ENCODE measurements at regions not wholly inside any gene's neighbourhood (a gene's known extent, or its start where the extent isn't known, plus 50 kb on each side); places are given as distances from the start of the nearest gene placed in this dataset.

DNA sequence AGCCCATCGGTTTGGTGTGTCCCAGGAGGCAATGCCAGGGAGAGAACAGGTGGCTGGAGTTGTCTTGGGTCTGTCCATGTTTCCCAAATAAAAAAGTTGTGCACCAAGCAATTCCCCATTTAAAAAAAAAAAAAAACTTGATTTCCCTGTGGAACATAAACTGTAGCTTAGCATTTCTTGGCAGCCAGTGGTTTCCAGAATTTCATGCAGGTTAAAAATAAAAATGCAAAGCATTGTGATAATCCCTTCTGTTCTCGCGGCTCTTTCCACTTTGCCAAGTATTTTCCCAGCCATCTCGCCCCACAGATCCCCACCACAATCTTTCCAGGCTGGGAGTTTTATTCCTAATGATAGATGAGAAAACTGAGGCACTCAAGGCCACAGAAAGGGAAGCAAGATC, 51.4 kb upstream of the MSX1 start:
- no peak overlapping the region for H3K27ac ChIP-seq (ENCODE audit: control insufficient read depth, insufficient read depth)
- H3K9me3 ChIP-seq (replicated peaks; ENCODE audit: control insufficient read depth, insufficient read depth, low read length), result no peaks in the 10 kb centered on the region; the same call in 2 of the 3 replicates
- TF ChIP-seq ZZZ3 (IDR thresholded peaks at IDR 0.05; ENCODE audit: control insufficient read depth, insufficient read length, low read depth), result no peak
- no peak for TF ChIP-seq ZNF274 (IDR thresholded peaks at IDR 0.05; ENCODE audit: insufficient read depth, insufficient read length)
- ChIA-PET CTCF (no interaction called here), RAD21 (ENCODE audit: unreplicated experiment) (no interaction called here), POLR2A (no interaction called here), SMC1A (ENCODE audit: uncharacterized antibody, unreplicated experiment) (no interaction called here)
- H2AFZ ChIP-seq (ENCODE audit: control insufficient read depth, low read depth, low read length), result no peak overlapping the region
- no peaks in the 10 kb centered on the region for H3K27me3 ChIP-seq (replicated peaks in 1 of 2; ENCODE audit: control insufficient read depth in 2 of 2, insufficient read depth in 2 of 2, low read length in 1 of 2)
- in situ Hi-C loops (cut with MboI) (no loop called here), intact Hi-C loops (cut with micrococcal nuclease; ENCODE audit: unreplicated experiment) (no loop called here)
- no peak overlapping the region for H3K9ac ChIP-seq (ENCODE audit: control insufficient read depth, insufficient read depth, low read length)
- ATAC-seq, result no peak
- no TSS peak for BruUV-seq (replicated peaks)
- FAIRE-seq, result no peak
- H3K36me3 ChIP-seq (ENCODE audit: control insufficient read depth in 2 of 2, insufficient read depth in 2 of 2, low read length in 1 of 2), result no peaks in the 10 kb centered on the region
- DNase-seq (ENCODE audit: low read depth, low spot score), result no peak
- 51% methylated on average over 4 of the region's 4 CpGs for WGBS (ENCODE audit: insufficient coverage, insufficient replicate concordance, low lambda C conversion rate, missing lambda C conversion rate)
- no peaks in the 10 kb centered on the region for H4K20me1 ChIP-seq (ENCODE audit: control insufficient read depth, insufficient read depth)
- H3K4me3 ChIP-seq, result no peak overlapping the region
- no peaks in the 10 kb centered on the region for H3K4me1 ChIP-seq (ENCODE audit: control insufficient read depth, insufficient read depth, low read length)
- H3K79me2 ChIP-seq (ENCODE audit: control insufficient read depth, insufficient read depth, low read length), result no peaks in the 10 kb centered on the region
- H3K4me2 ChIP-seq (ENCODE audit: control insufficient read depth, insufficient read depth), result no peak overlapping the region

DNA sequence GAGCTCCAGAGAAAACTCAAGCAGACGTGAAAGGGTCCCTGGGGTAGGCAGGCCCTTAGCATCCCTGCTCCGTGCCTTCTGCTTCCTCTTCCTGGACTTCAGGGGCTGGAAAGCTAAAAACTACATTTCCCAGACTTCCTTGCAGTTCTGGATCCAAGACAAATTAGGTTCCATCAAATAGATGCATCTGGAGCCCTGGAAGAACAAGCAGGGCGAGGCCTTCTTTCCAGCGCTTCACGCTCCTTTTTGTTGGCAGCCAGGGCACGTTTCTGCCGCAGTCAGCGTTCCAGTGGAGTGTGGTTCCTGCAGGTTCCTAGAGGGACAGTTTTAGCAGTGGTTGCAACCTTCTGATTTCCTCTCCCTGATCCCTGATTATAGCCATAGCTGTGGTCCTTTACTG, 53.6 kb upstream of the MSX1 start:
- ChIA-PET POLR2A (no interaction called here), CTCF (no interaction called here), SMC1A (ENCODE audit: uncharacterized antibody, unreplicated experiment) (no interaction called here), RAD21 (ENCODE audit: unreplicated experiment) (no interaction called here)
- no peak overlapping the region for H3K4me3 ChIP-seq
- ATAC-seq (no peak), DNase-seq (ENCODE audit: low read depth, low spot score) (no peak), FAIRE-seq (no peak)
- WGBS (ENCODE audit: insufficient coverage, insufficient replicate concordance, low lambda C conversion rate, missing lambda C conversion rate), result 33% methylated on average over 8 of the region's 8 CpGs
- in situ Hi-C loops (cut with MboI) (no loop called here), intact Hi-C loops (cut with micrococcal nuclease; ENCODE audit: unreplicated experiment) (no loop called here)
- no peaks in the 10 kb centered on the region for H3K27me3 ChIP-seq (replicated peaks in 1 of 2; ENCODE audit: control insufficient read depth in 2 of 2, insufficient read depth in 2 of 2, low read length in 1 of 2)
- H2AFZ ChIP-seq (ENCODE audit: control insufficient read depth, low read depth, low read length), result no peak overlapping the region
- no TSS peak for BruUV-seq (replicated peaks)
- H3K27ac ChIP-seq (ENCODE audit: control insufficient read depth, insufficient read depth), result no peak overlapping the region
- no peak overlapping the region for H3K9ac ChIP-seq (ENCODE audit: control insufficient read depth, insufficient read depth, low read length)
- H3K4me1 ChIP-seq (ENCODE audit: control insufficient read depth, insufficient read depth, low read length), result no peaks in the 10 kb centered on the region
- no peaks in the 10 kb centered on the region for H4K20me1 ChIP-seq (ENCODE audit: control insufficient read depth, insufficient read depth)
- no peaks in the 10 kb centered on the region; the same call in 2 of the 3 replicates for H3K9me3 ChIP-seq (replicated peaks; ENCODE audit: control insufficient read depth, insufficient read depth, low read length)
- no peaks in the 10 kb centered on the region for H3K36me3 ChIP-seq (ENCODE audit: control insufficient read depth in 2 of 2, insufficient read depth in 2 of 2, low read length in 1 of 2)
- H3K4me2 ChIP-seq (ENCODE audit: control insufficient read depth, insufficient read depth), result no peak overlapping the region
- TF ChIP-seq NBN (IDR thresholded peaks at IDR 0.05), result no peak
- no peak for TF ChIP-seq RBBP5 (conservative IDR thresholded peaks at IDR 0.05)
- TF ChIP-seq, protein P1, sequence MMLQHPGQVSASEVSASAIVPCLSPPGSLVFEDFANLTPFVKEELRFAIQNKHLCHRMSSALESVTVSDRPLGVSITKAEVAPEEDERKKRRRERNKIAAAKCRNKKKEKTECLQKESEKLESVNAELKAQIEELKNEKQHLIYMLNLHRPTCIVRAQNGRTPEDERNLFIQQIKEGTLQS (IDR thresholded peaks at IDR 0.05; ENCODE audit: borderline replicate concordance, extremely low read depth, low read depth, low read length), result no peak
- TF ChIP-seq, protein P2, sequence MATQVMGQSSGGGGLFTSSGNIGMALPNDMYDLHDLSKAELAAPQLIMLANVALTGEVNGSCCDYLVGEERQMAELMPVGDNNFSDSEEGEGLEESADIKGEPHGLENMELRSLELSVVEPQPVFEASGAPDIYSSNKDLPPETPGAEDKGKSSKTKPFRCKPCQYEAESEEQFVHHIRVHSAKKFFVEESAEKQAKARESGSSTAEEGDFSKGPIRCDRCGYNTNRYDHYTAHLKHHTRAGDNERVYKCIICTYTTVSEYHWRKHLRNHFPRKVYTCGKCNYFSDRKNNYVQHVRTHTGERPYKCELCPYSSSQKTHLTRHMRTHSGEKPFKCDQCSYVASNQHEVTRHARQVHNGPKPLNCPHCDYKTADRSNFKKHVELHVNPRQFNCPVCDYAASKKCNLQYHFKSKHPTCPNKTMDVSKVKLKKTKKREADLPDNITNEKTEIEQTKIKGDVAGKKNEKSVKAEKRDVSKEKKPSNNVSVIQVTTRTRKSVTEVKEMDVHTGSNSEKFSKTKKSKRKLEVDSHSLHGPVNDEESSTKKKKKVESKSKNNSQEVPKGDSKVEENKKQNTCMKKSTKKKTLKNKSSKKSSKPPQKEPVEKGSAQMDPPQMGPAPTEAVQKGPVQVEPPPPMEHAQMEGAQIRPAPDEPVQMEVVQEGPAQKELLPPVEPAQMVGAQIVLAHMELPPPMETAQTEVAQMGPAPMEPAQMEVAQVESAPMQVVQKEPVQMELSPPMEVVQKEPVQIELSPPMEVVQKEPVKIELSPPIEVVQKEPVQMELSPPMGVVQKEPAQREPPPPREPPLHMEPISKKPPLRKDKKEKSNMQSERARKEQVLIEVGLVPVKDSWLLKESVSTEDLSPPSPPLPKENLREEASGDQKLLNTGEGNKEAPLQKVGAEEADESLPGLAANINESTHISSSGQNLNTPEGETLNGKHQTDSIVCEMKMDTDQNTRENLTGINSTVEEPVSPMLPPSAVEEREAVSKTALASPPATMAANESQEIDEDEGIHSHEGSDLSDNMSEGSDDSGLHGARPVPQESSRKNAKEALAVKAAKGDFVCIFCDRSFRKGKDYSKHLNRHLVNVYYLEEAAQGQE (IDR thresholded peaks at IDR 0.05; ENCODE audit: low read depth, low read length), result no peak
- TF ChIP-seq YBX1 (IDR thresholded peaks at IDR 0.05), result no peak
- TF ChIP-seq SP1 (IDR thresholded peaks at IDR 0.05; ENCODE audit: low read depth, low read length), result no peak
- no peaks in the 10 kb centered on the region for H3K79me2 ChIP-seq (ENCODE audit: control insufficient read depth, insufficient read depth, low read length)

Data from GM12878 (cell line).